H1 (cell line): ENCODE measurements at regions not wholly inside any gene's neighbourhood (a gene's known extent, or its start where the extent isn't known, plus 50 kb on each side); places are given as distances from the start of the nearest gene placed in this dataset.

Experiments
- BACH1 ChIP-seq: IDR thresholded peaks from 2 replicates; pipeline ENCODE4 v1.6.1; 2012; ENCODE audit warnings: low read length, improper control_type of control experiment
- CEBPB ChIP-seq: IDR thresholded peaks from 2 replicates; pipeline ENCODE4 v1.6.1; 2012; ENCODE audit warnings: low read depth, low read length
- EZH2 ChIP-seq: fragments of 200-600 bp; sonication (generic); IDR thresholded peaks from 2 replicates; pipeline ENCODE4 v1.7.1; 2012; ENCODE audit warnings: low read depth, mild to moderate bottlenecking, moderate library complexity, low read length, inconsistent platforms; ENCODE audit not compliant: severe bottlenecking
- SIN3A ChIP-seq, 2 experiments: IDR thresholded peaks in 1 of 2; conservative IDR thresholded peaks in 1 of 2; 2 replicates each; pipeline ENCODE4 v1.6.1; 2011 to 2012; ENCODE audit warnings: low read length in 2 of 2, improper control_type of control experiment in 1 of 2, low read depth in 1 of 2, mild to moderate bottlenecking in 1 of 2
- SUZ12 ChIP-seq: fragments of 200-600 bp; sonication (generic); IDR thresholded peaks from 2 replicates; pipeline ENCODE4 v1.6.1; 2012; ENCODE audit warnings: mild to moderate bottlenecking, inconsistent platforms, low read length, moderate library complexity, mixed read lengths

DNA sequence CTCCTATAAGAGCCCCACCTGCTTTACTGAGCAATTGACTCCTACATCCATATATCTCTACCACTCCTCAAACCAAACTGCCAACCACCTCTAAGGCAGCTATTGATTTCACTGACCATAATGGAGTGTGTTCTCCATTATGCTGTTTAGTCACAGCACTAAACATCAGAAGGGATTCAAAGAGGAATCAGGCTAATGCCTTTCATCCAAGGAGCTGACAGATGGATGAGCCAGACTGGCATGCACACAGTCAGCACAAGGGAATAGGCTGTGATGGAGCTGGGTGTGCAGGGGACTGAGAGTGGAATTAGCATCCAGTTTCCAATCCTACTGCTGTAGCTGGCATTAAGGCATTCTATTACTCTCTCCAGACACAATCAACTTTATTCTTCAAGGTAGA, 88.7 kb upstream of the CCL2 start (continued):
- TF ChIP-seq EZH2 (no peak), CEBPB (no peak), SIN3A (conservative IDR thresholded peaks at IDR 0.05 in 1 of 2, IDR thresholded peaks at IDR 0.05 in 1 of 2; ENCODE audit: low read depth in 1 of 2, low read length in 2 of 2) (no peak), SUZ12 (no peak), BACH1 (no peak)
